H1 (cell line): ENCODE measurements at regions not wholly inside any gene's neighbourhood (a gene's known extent, or its start where the extent isn't known, plus 50 kb on each side); places are given as distances from the start of the nearest gene placed in this dataset.

Experiments
- CTCF ChIA-PET: fragments of 300-600 bp; sonication (Branson Sonifier 250); formaldehyde crosslinking; loops from one replicate; lab custom pipeline; 2021; ENCODE audit not compliant: partially characterized antibody; lab: Charles Lee
- POLR2A ChIA-PET: fragments of 300-600 bp; sonication (Branson Sonifier 250); formaldehyde crosslinking; loops from one replicate; lab custom pipeline; 2021; ENCODE audit warnings: inconsistent platforms; ENCODE audit not compliant: partially characterized antibody; lab: Charles Lee
- DNase-seq, 2 experiments: peaks; one replicate each; pipeline versions ENCODE4 v3.0.0 to v3.0.0-alpha.2; 2010 to 2022; ENCODE audit warnings: low spot score in 2 of 2, low read depth in 1 of 2, mixed read lengths in 1 of 2
- FAIRE-seq: peaks from 2 replicates; lab custom pipeline; 2011; peaks lifted over from hg19 to GRCh38; lab: Jason Lieb, UNC
- H2AFZ ChIP-seq: 2 replicates; pipeline ENCODE4 v1.8.1; 2012; ENCODE audit warnings: low read length, inconsistent platforms
- H2AK5ac ChIP-seq: 2 replicates; pipeline ENCODE4 v1.6.1; 2013; ENCODE audit warnings: low read depth, low read length
- H2BK120ac ChIP-seq: replicated peaks from 2 replicates; pipeline ENCODE3; 2013; ENCODE audit warnings: low read depth, low read length, inconsistent platforms
- H2BK12ac ChIP-seq: 2 replicates; pipeline ENCODE4 v1.6.1; 2013; ENCODE audit warnings: low read depth, low read length
- H2BK15ac ChIP-seq: 2 replicates; pipeline ENCODE4 v1.6.1; 2013; ENCODE audit warnings: low read length
- H2BK20ac ChIP-seq: 2 replicates; pipeline ENCODE4 v1.6.1; 2013; ENCODE audit warnings: low read length
- H2BK5ac ChIP-seq: 2 replicates; pipeline ENCODE4 v1.6.1; 2013; ENCODE audit warnings: low read depth, low read length
- H3K14ac ChIP-seq: 2 replicates; pipeline ENCODE4 v1.6.1; 2013; ENCODE audit warnings: inconsistent platforms; ENCODE audit not compliant: insufficient read length
- H3K18ac ChIP-seq: 2 replicates; pipeline ENCODE4 v1.6.1; 2013; ENCODE audit warnings: low read length; ENCODE audit errors: extremely low read depth
- H3K23ac ChIP-seq: 2 replicates; pipeline ENCODE4 v1.6.1; 2013; ENCODE audit warnings: inconsistent platforms; ENCODE audit not compliant: insufficient read length
- H3K23me2 ChIP-seq: 2 replicates; pipeline ENCODE4 v1.6.1; 2013; ENCODE audit warnings: low read depth, low read length
- H3K27ac ChIP-seq: 2 replicates; pipeline ENCODE4 v1.6.1; 2011; ENCODE audit warnings: low read depth, low read length, inconsistent platforms
- H3K27me3 ChIP-seq, 4 experiments: replicated peaks in 1 of 4; 1 replicate in 1 of 4; 2 replicates in 3 of 4; pipeline versions ENCODE4 v1.6.1 to v1.8.1; 2011 to 2013; ENCODE audit warnings: low read length in 3 of 4, mild to moderate bottlenecking in 3 of 4, inconsistent platforms in 2 of 4, mixed read lengths in 2 of 4, moderate library complexity in 1 of 4; ENCODE audit not compliant: control insufficient read depth in 3 of 4, insufficient read depth in 3 of 4; ENCODE audit errors: extremely low read depth in 1 of 4
- H3K36me3 ChIP-seq, 4 experiments: 2 replicates each; pipeline versions ENCODE4 v1.6.1 to v1.8.1; 2011 to 2013; ENCODE audit warnings: mild to moderate bottlenecking in 4 of 4, low read length in 3 of 4, moderate library complexity in 2 of 4, control low read depth in 1 of 4, inconsistent platforms in 1 of 4; ENCODE audit not compliant: insufficient read depth in 4 of 4, control insufficient read depth in 2 of 4
- H3K4ac ChIP-seq: replicated peaks from 2 replicates; pipeline ENCODE3; 2013; ENCODE audit warnings: low read length, low read depth, mixed read lengths, inconsistent platforms; ENCODE audit not compliant: insufficient read length
- H3K4me1 ChIP-seq, 4 experiments: replicated peaks in 1 of 4; 1 replicate in 1 of 4; 2 replicates in 3 of 4; pipeline versions ENCODE4 v1.6.1 to v1.8.1; 2011 to 2013; ENCODE audit warnings: low read length in 3 of 4, inconsistent platforms in 2 of 4, mixed read lengths in 1 of 4; ENCODE audit not compliant: insufficient read depth in 4 of 4, control insufficient read depth in 3 of 4
- H3K4me2 ChIP-seq, 2 experiments: 2 replicates each; pipeline versions ENCODE4 v1.6.1 to v1.8.1; 2011 to 2013; ENCODE audit warnings: low read depth in 2 of 2, low read length in 2 of 2, control low read depth in 1 of 2, inconsistent platforms in 1 of 2, mild to moderate bottlenecking in 1 of 2; ENCODE audit not compliant: insufficient read depth in 1 of 2
- H3K4me3 ChIP-seq, 4 experiments: fragments of 200-600, 300-600 bp in 1 of 4; sonication (generic), shearing (Covaris generic), sonication (Bioruptor Twin) in 1 of 4; 2 replicates each; pipeline versions ENCODE4 v1.5.1 to v1.8.1; 2011 to 2016; ENCODE audit warnings: low read length in 4 of 4, low read depth in 3 of 4, control low read depth in 2 of 4, inconsistent platforms in 2 of 4, mild to moderate bottlenecking in 2 of 4, mixed read lengths in 1 of 4, moderate library complexity in 1 of 4; ENCODE audit not compliant: insufficient read depth in 2 of 4; ENCODE audit errors: extremely low read depth in 1 of 4
- H3K56ac ChIP-seq: replicated peaks from 2 replicates; pipeline ENCODE3; 2013; ENCODE audit warnings: low read depth, mild to moderate bottlenecking, mixed read lengths, low read length, inconsistent platforms; ENCODE audit not compliant: insufficient read length
- H3K79me1 ChIP-seq: 2 replicates; pipeline ENCODE4 v1.6.1; 2013; ENCODE audit warnings: low read depth, low read length, control low read depth
- H3K79me2 ChIP-seq, 2 experiments: 2 replicates each; pipeline versions ENCODE4 v1.6.1 to v1.8.1; 2012 to 2013; ENCODE audit warnings: low read length in 2 of 2, mild to moderate bottlenecking in 2 of 2, inconsistent platforms in 1 of 2; ENCODE audit not compliant: insufficient read depth in 2 of 2, control insufficient read depth in 1 of 2
- H3K9ac ChIP-seq, 4 experiments: replicated peaks in 1 of 4; 1 replicate in 1 of 4; 2 replicates in 3 of 4; pipeline versions ENCODE4 v1.6.1 to v1.8.1; 2011 to 2013; ENCODE audit warnings: low read depth in 3 of 4, low read length in 3 of 4, control low read depth in 2 of 4, mild to moderate bottlenecking in 2 of 4, moderate library complexity in 2 of 4, inconsistent platforms in 1 of 4; ENCODE audit errors: extremely low read depth in 1 of 4
- H3K9me3 ChIP-seq, 2 experiments: 2 replicates each; pipeline versions ENCODE4 v1.6.1 to v1.8.1; 2012 to 2013; ENCODE audit warnings: mild to moderate bottlenecking in 2 of 2, moderate library complexity in 2 of 2, control low read depth in 1 of 2, inconsistent platforms in 1 of 2, low read depth in 1 of 2, low read length in 1 of 2, mixed read lengths in 1 of 2; ENCODE audit not compliant: insufficient read depth in 2 of 2
- H4K20me1 ChIP-seq, 2 experiments: replicated peaks in 1 of 2; 2 replicates each; pipeline versions ENCODE3 to v1.8.1; 2011 to 2013; ENCODE audit warnings: inconsistent platforms in 2 of 2, low read length in 2 of 2, mild to moderate bottlenecking in 1 of 2; ENCODE audit not compliant: insufficient read depth in 2 of 2, control insufficient read depth in 1 of 2
- H4K5ac ChIP-seq: 2 replicates; pipeline ENCODE4 v1.6.1; 2013; ENCODE audit warnings: low read length, low read depth, mixed read lengths, inconsistent platforms; ENCODE audit not compliant: insufficient read length
- H4K8ac ChIP-seq: 2 replicates; pipeline ENCODE4 v1.8.0; 2013; ENCODE audit warnings: mild to moderate bottlenecking, moderate library complexity, low read length, inconsistent platforms; ENCODE audit not compliant: insufficient read depth; ENCODE audit errors: extremely low read depth
- H4K91ac ChIP-seq: replicated peaks from 2 replicates; pipeline ENCODE3; 2013; ENCODE audit warnings: low read length, mixed read lengths, inconsistent platforms; ENCODE audit not compliant: insufficient read length
- BACH1 ChIP-seq: IDR thresholded peaks from 2 replicates; pipeline ENCODE4 v1.6.1; 2012; ENCODE audit warnings: low read length, improper control_type of control experiment
- BCL11A ChIP-seq, 2 experiments: IDR thresholded peaks; one replicate each; pipeline ENCODE4 v1.6.1; 2011; ENCODE audit warnings: low read depth in 2 of 2, low read length in 2 of 2, mild to moderate bottlenecking in 2 of 2
- BRCA1 ChIP-seq: IDR thresholded peaks from 2 replicates; pipeline ENCODE4 v1.6.1; 2012; ENCODE audit warnings: low read depth, low read length, improper control_type of control experiment
- HDAC2 ChIP-seq, 2 experiments: fragments of 300-600 bp in 1 of 2; sonication (generic) in 1 of 2; IDR thresholded peaks; 2 replicates each; pipeline ENCODE4 v1.6.1; 2011 to 2012; ENCODE audit warnings: low read depth in 2 of 2, low read length in 2 of 2, mild to moderate bottlenecking in 2 of 2, moderate library complexity in 2 of 2, borderline replicate concordance in 1 of 2, inconsistent platforms in 1 of 2
- JUND ChIP-seq: IDR thresholded peaks from 2 replicates; pipeline ENCODE4 v1.6.1; 2011; ENCODE audit warnings: mild to moderate bottlenecking, improper control_type of control experiment, low read length
- SIN3A ChIP-seq, 2 experiments: IDR thresholded peaks in 1 of 2; conservative IDR thresholded peaks in 1 of 2; 2 replicates each; pipeline ENCODE4 v1.6.1; 2011 to 2012; ENCODE audit warnings: low read length in 2 of 2, improper control_type of control experiment in 1 of 2, low read depth in 1 of 2, mild to moderate bottlenecking in 1 of 2
- SIX5 ChIP-seq: IDR thresholded peaks from 2 replicates; pipeline ENCODE4 v1.6.1; 2011; ENCODE audit warnings: mild to moderate bottlenecking, low read depth, low read length
- WGBS, 2 experiments: shearing (Covaris generic) in 1 of 2; methylation state at CpG; one replicate each; pipeline versions ENCODE4 v1.1.6 to v1.1.7; 2013 to 2015; ENCODE audit warnings: low lambda C conversion rate in 2 of 2, mixed read lengths in 2 of 2, inconsistent platforms in 1 of 2, low coverage in 1 of 2, missing lambda C conversion rate in 1 of 2; ENCODE audit not compliant: insufficient replicate concordance in 2 of 2, insufficient coverage in 1 of 2, insufficient read length in 1 of 2; ENCODE audit errors: extremely low coverage in 1 of 2, missing lambda C conversion rate in 1 of 2; 5-methylcytosine and 5-hydroxymethylcytosine counted together

DNA sequence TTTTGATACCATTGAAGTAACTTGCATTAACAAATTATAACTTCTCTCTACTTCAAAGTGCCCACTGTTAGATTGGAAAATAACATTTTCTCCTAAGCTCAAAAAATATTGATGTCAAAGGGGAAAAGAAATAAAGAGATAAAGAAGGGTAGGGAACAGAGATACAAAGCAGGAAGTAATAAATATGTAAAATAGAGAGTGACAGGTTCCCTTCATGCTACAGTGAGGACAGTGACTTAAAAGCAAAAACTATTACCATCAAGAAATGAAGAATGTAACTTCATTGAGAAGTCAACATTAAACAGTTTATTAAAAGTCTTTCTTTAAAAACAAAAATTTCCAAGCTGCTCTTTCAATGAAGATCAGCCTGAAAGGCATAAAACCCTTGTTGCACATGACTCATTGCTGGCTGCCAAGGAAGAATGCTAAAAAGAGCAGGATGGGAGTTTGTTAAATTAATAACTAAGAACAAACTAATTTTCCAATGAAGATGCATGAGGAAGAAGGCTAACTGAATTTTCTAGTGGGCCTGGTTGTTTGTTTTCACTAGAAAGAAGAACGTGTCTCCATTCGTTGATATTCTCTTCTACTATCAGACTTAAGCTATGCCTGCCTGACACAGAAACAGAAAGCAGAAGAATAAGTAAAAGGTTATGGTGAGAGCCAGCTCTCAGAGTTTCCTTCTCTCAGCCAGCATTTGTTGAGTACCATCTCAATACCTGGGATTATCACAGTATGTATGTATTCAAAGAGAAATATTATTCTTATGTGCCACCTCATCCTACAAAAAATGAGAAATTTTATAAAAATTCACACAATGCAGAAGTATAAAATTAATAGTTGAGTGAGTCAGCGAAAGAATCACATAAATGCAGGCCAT lies 197.8 kb upstream of the NREP start:
- no peak for FAIRE-seq
- CTCF ChIA-PET, result interaction anchor here (0.6 to 0.7 kb wide), 2 partner anchors 11 to 791 kb away, joined by 3 read pairs; no protein-coding TSS in a partner anchor
- no peak overlapping the region for H2AFZ ChIP-seq

More for the DNA sequence above, 197.8 kb upstream of the NREP start:
- Histone ChIP-seq H3K18ac (no peak overlapping the region), H2BK15ac (no peak overlapping the region), H3K14ac (no peak overlapping the region), H3K23ac (no peak overlapping the region), H3K27me3 (no peaks in the 10 kb centered on the region), H2BK5ac (no peak overlapping the region), H4K91ac (no peak overlapping the region), H2BK120ac (no peak overlapping the region), H4K5ac (no peak overlapping the region), H3K27ac (no peak overlapping the region), H3K4me3 (no peak overlapping the region), H3K79me2 (no peaks in the 10 kb centered on the region), H2BK12ac (no peak overlapping the region), H3K36me3 (no peaks in the 10 kb centered on the region), H2AK5ac (no peak overlapping the region), H2BK20ac (no peak overlapping the region), H4K8ac (no peak overlapping the region), H3K56ac (no peak overlapping the region), H3K4me2 (no peak overlapping the region), H3K9ac (no peak overlapping the region), H3K4me1 (no peaks in the 10 kb centered on the region), H3K9me3 (no peaks in the 10 kb centered on the region), H3K4ac (no peak overlapping the region), H3K79me1 (no peaks in the 10 kb centered on the region), H4K20me1 (no peaks in the 10 kb centered on the region), H3K23me2 (no peaks in the 10 kb centered on the region)
- no peak for TF ChIP-seq BACH1
- TF ChIP-seq BCL11A (IDR thresholded peaks at IDR 0.05; ENCODE audit: low read depth in 2 of 2, low read length in 2 of 2), result no peak
- no peak for TF ChIP-seq BRCA1
- no peak for TF ChIP-seq SIX5
- no peak for TF ChIP-seq HDAC2 (IDR thresholded peaks at IDR 0.05; ENCODE audit: borderline replicate concordance in 1 of 2, low read depth in 2 of 2, low read length in 2 of 2)
- TF ChIP-seq SIN3A (conservative IDR thresholded peaks at IDR 0.05 in 1 of 2, IDR thresholded peaks at IDR 0.05 in 1 of 2; ENCODE audit: low read depth in 1 of 2, low read length in 2 of 2), result no peak
- no peak for TF ChIP-seq JUND
- 87% methylated on average over 3 of the region's 3 CpGs; no CpG with 5 or more reads in 1 of the 2 experiments for WGBS, 2 experiments
- no peak for DNase-seq
- POLR2A ChIA-PET, result no interaction called here
